Vagina (tissue), 2 donors: ENCODE measurements at regions not wholly inside any gene's neighbourhood (a gene's known extent, or its start where the extent isn't known, plus 50 kb on each side); places are given as distances from the start of the nearest gene placed in this dataset.
"Not testable (repeated sequence)": the region's sequence is repeated elsewhere in the genome, so short reads cannot be mapped to it uniquely, and the experiment has no call there.

Source experiments
- CTCF ChIP-seq, 3 experiments: fragments of 450-650 bp in 2 of 3; fragments of 200-600 bp in 1 of 3; sonication (generic) in 1 of 3; IDR thresholded peaks; one replicate each; pipeline ENCODE4 v1.5.1; 2017 to 2019; ENCODE audit warnings: antibody characterized with exemption in 3 of 3, mild to moderate bottlenecking in 2 of 3, moderate library complexity in 2 of 3
- POLR2A ChIP-seq, 2 donors: fragments of 450-650 bp; IDR thresholded peaks; one replicate each; pipeline ENCODE4 v1.6.1; 2017; ENCODE audit warnings: antibody characterized with exemption in 2 of 2, mild to moderate bottlenecking in 2 of 2, moderate library complexity in 2 of 2
- POLR2AphosphoS5 ChIP-seq, 2 donors: sonication (generic); formaldehyde crosslinking; IDR thresholded peaks; one replicate each; pipeline ENCODE4 v1.9.0; 2017; ENCODE audit warnings: antibody characterized with exemption in 2 of 2, mild to moderate bottlenecking in 2 of 2, low read depth in 1 of 2; ENCODE audit not compliant: insufficient read depth in 1 of 2

GRCh38 chr7:41388933-41389332, 314.0 kb downstream of the INHBA start:
- TF ChIP-seq CTCF (IDR thresholded peaks at IDR 0.05); POLR2AphosphoS5 (IDR thresholded peaks at IDR 0.05; ENCODE audit: insufficient read depth in 1 of 2, low read depth in 1 of 2); POLR2A (IDR thresholded peaks at IDR 0.05): not testable (repeated sequence)
